CD4-positive, alpha-beta T cell treated with Interleukin-4 for 1 hour (primary cell): ENCODE measurements at regions not wholly inside any gene's neighbourhood (a gene's known extent, or its start where the extent isn't known, plus 50 kb on each side); places are given as distances from the start of the nearest gene placed in this dataset.
"Not testable (repeated sequence)": the region's sequence is repeated elsewhere in the genome, so short reads cannot be mapped to it uniquely, and the experiment has no call there.

Experiments
- DNase-seq, 2 donors: peaks; one replicate each; pipeline ENCODE4 v3.0.0-alpha.2; 2020 to 2022

DNA sequence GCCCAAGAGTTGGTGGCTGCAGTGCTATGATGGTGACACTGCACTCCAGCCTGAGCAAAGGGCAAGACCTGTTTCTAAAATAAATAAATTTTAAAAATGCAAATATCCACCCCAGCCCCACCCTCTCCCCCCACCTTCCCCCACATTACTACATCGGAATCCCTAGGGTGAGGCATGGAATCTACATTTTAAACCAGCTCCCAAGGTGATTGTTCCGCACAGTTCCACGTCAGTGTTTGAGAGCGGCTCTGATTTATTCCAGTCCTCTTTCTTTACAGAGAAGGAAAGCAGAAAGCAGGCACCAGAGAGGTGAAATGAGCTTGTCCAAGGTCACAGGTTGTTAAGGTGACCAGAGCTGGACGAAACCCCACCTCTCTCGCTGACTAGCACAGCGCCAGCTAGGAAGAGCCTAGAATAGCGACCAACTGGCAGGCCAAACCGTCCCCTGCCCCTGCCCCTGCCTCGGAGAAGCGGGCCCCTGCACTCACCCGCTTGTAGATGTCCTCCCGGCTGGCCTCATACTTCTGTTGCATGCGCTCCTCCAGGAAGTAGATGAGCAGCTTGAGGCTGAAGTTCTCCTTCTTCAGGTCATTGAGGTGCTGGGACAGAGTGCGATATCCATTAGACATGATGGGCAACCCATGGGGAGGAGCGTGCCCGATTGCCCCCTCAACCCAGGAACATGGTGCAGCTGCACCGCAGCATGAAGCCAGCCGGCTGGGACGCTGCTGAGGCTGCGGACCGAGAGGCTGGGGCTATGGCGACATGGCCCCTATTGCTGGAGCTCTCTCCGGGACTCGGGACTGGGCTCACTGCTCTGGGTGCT lies 103.7 kb upstream of the NBPF26 start:
- DNase-seq: not testable (repeated sequence)

DNA sequence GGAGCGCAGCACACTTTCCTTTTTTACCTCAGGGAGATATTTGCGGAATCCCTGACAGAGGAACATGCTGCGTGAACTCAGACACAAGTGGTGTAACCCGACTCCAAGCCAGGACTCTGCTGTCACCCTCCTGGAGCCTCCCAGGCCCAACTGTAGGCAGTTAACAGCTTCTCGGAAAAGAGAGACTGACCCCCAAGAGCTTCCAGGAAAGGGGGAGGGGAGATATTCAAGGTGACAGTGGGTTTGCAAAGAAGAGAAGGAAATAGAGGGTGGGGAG lies 103.1 kb upstream of the NBPF26 start:
- DNase-seq: not testable (repeated sequence)

DNA sequence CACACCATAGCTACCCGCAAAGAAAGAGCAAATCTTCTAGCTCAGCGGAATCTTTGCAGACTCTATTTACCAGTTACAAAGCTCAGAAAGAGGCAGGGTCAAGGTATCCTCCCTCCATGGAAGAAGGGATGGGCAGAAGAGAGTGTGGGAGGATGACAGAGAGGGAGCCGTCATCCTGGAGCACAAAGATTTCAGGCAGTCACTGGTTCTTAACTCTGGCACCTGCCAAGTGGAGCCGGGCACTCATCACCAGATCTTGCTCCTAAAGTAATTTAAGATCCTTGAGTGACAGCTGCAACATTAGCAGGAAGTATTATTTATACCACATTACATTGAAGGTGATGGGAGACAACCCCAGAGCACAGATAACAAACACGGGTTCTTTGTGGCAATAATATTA lies 102.5 kb upstream of the NBPF26 start:
- DNase-seq: not testable (repeated sequence)

DNA sequence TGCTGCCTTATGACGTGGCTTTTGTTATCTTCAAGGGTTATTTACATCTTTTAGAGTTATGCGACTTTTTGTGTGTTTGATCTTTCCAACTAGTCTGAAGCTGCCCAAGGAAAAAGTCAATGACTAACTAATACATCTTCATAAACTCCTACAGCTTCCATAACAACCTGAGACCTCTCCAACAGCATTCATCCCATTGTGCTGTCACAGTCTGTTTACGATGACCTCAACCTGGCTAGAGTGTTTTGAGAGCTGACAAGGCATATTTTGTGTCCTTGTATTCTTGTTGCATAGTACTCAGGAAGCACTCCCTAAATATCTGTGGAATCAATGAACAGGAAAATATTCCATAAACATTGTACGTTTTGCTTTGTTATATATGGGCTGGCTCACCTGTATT lies 100.2 kb upstream of the NBPF26 start:
- DNase-seq: not testable (repeated sequence)

DNA sequence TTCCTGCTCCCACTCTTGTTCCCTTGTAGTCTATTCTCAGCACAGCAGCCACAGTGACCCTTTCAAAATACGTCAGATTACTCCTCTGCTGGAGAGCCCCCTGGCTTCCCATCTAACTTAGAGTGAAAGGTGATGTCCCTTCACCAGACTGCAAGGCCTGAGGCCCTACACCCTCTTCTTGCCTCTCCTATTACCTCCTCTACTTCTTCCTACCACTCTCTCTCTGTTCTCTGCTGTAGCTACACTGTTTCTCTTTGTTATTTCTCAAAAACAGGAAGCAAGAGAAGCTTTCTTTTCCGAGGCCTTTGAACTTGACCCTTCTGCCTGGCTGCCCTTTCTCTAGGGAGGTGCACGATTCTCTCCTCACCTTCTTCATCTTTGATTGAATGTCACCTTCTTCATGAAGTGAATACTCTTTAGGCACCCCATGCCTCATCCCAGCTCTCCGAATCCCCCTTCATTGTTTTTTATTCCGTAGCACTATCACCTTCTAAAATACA lies 99.1 kb upstream of the NBPF26 start:
- not testable (repeated sequence) for DNase-seq

DNA sequence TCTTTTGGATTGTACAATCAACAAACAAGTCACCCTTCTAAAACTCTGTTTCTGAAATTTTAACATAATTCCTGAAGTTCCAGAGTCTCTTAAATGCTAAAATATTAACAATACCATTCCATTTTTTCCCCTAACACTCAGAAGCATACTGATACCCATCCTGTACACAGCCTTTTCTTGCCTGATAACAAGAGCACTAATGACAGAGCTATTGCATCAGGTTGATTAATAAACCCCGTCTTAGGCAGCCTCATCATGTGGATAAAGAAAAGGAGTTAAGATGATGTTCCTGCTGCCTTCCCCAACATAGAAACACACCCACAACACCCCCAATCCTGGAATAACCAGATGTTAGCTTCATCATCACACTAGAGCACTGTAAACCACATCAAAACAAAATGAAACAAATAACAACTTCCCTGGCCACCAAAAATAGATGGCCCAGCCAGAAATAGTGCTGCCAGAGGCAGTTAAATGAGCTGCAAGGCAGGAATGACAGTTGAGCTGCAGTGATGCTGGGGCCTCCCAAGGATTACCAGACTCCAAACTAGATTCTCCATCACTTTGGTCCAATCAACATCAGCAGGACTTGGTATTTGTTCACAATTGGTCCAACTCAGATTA lies 93.8 kb upstream of the NBPF26 start:
- DNase-seq: not testable (repeated sequence)

DNA sequence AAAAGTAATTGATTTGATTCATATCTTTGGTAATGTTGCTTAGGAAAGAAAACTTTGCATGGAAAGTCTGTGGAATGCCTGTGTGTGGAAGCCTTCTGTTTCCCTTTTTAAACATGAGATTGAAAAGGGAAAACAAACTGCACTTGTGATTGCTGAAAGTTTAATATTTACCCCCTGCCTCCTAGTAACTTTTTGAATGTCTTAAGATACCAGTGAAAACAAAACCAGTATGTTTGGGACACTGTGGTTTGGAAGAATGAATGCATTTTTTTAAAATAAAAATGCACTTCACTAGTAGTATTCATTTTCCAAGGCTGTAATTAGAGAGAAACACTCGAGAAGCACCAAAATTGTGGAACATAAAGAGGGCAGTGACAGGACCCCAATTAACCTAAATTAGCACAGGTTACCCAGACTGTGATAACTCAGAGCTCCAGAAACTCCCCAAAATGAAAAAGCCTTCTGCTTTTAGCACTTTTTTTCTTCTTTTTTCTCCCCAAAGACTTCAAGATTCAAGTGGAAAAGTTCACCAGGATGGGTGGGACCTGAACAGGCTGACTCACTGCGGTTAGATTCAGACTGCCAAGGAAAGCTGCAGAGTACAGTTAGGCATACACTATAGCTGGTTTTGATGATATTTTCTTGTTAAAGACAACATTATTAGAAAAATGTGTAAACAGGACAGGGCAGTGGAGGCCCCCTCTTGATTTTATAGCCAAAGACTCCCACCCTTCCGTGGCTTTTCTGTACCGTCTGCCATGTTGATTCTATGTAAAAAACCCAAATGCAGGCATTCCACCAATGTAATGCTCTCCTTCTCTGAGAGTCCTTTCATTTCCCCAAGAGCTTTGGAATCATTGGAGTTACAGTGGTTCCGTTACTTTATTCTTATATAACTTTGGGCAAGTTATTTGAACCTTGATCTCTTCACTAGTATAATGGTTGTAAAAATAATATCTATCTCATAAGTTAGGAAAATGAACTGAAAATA lies 88.6 kb upstream of the NBPF26 start:
- not testable (repeated sequence) for DNase-seq

DNA sequence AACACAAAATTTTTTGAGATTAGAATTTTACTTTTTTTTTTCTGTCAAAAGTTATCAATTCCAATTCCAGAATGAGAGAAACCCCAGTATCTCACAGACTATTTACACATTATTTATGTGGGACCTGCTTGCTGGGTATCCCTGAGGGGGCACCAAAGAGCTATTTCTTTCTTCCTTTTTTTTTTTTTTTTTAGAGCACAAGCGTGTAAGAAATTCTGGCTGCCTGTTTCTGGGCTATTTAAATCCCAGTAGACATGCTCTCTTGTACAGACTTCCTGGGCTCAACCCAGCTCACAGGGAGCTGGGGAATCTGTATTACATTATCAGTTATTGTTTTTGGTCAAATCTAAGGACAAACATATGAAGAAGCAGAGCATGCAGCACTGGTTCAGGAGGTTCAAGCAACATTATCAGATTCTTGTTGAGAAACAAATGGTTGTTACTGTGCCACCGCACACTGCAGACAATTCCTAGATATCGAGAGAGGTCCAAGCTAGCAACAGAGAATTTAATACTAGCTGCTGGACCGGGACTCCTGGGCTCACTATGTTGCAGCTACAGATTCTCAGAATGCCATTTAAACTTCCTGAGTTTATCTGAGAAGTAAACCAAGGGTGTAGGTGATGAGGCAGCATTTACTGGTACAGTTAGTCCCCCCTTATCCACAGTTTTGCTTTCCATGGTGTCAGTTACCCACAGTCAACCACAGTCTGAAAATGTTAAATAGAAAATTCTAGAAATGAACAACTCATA lies 83.3 kb upstream of the NBPF26 start:
- not testable (repeated sequence) for DNase-seq

DNA sequence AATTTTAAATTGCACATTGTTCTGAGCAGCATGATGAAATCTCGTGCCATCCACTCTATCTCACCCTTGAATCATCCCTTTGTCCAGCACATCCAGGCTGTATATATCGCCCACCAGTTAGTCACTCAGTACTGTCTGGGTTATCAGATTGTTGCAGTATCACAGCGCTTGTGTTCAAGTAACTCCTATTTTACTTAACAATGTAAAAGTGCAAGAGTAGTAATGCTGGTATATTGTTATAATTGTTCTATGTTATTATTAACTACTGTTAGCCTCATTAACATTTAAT lies 82.8 kb upstream of the NBPF26 start:
- not testable (repeated sequence) for DNase-seq

DNA sequence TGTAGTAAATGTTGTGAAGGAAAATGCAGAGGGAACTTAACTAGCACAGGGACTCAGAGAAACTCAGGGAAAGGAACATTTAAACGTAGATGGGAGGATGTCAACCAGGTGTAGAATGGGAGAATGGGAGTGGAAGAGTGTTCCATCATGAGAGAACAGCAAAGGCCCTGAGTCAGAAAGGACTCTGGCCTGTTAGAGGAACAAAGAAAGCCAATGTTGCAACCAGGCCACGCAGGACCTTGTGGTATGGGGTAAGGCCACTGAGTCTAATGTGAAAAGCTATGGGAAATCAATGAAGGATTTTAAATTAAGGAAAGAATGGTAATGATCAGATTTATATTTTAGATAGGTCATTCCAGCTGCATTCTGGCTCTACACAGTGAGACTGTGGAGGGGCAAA lies 76.6 kb upstream of the NBPF26 start:
- DNase-seq: not testable (repeated sequence)

DNA sequence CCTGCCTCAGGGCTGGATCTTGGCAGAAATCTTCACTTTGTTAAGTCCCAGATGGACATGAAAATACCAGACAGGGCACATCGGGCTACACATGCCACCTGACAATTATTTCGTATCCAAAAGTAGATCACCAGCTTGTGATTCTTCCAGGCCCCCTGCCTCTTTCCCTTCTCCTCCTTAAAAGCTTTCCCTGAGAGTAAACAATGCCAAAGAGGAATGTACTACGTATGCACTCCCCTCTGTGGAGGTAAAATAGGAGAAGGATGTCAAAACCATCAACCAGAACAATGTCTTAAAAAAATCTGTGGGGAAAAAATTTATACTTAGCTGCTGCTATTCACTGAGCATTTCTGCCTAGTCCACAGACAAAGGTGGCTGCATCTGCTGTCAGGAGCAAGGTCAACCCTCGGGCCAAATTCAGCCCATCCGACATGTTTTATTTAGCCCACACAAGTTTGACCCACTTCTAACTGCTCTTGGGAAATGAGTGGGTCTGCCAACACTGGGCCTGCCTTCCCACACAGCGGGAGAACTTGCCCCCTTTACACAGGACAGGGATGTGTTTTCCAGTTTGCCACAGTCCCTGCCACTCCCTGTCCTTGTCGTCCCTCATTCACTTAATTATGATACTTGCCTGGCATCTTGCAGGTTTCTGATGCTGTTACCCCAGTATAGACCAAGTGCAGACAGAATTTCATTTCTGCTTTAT lies 74.7 kb upstream of the NBPF26 start:
- not testable (repeated sequence) for DNase-seq

DNA sequence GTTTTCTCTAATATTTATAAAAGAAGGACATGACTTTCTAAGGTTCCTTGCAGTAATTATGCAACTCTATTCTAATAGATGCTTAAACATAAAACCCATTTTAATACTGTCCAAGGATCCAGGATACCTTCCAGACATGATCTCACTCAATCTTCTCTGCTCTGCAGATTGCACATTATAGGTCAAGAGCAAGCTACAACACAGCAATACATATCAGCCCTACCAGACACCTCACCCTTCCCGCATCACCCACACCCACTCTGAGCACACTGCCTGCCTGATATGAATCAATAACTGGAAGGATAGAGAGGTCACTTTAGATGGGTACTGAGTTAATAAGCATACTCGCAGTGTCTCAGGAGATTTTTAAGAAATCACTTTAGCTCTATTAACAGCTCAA lies 74.0 kb upstream of the NBPF26 start:
- not testable (repeated sequence) for DNase-seq

DNA sequence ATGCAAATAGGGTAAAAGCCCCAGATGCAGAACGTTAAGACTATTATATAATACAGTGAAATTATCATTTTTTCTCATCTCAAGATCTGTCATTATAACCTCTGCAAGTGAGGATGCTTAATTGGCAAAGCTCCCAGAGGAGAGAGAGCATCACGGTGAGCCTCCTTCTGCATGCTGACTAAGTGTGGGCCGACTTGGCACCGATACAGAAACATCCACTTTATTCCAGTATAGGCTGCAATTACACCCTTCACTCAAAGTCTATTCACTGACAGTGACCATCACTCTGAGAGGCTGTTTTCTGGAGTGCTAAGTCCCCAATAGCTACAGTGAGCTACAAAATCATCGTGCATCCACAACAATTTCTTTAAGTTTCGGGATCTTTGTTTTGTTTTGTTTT lies 69.6 kb upstream of the NBPF26 start:
- DNase-seq: not testable (repeated sequence)

DNA sequence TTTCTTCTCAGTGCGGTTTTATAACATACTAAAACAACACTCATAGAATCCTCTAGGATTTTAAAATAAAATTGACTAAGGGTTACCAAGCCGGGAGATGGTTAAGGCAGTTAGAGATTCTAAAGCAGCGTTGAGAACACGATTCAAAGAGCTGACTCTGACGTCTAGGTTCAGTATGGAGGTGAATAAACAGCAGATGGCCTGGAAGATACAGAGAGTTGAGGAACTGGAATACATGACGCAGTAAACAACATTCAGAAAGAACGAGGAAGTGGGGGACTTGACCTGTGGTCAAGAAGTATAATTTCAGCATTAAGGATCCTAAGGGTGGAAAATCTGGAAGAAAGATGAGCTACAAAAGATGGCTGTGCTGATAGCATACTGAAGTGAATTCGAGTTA lies 68.4 kb upstream of the NBPF26 start:
- DNase-seq: not testable (repeated sequence)

DNA sequence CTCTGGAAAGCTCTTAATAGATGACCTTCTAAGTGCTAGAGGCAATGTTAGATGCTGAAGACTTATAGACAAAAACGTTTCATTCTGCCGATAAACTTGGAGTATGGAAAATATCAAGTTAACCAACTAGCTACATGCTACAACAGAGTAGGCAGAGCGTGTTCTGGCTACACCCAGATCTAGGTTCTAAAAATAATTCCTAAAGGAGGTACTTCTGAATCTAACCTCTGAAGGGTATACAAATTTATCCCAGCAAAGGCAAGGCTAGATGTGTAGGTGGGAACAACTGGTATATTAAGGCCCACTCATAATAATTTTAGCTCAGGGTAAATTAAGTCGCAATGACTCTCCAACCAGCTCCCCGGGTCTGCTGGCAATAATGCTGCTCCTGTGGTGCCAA lies 67.6 kb upstream of the NBPF26 start:
- not testable (repeated sequence) for DNase-seq

DNA sequence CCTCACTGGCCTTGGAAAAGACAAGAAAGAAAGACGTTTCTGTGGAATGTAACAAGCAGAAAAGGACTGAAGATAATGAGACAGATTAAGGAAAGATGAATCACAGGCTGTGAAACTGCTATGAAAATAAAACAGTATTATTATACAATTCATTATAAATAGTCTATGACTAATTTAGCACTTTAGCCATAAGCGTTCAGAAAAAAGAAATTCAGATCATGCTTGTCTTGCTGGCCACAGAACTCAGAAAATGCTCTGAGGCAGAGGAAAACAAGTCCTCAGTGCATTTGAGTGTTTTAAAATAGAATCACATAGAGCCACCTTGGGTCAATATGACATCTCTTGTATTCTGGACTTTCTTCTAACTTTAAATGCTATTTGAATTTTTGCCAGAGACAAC lies 65.9 kb upstream of the NBPF26 start:
- DNase-seq: not testable (repeated sequence)

DNA sequence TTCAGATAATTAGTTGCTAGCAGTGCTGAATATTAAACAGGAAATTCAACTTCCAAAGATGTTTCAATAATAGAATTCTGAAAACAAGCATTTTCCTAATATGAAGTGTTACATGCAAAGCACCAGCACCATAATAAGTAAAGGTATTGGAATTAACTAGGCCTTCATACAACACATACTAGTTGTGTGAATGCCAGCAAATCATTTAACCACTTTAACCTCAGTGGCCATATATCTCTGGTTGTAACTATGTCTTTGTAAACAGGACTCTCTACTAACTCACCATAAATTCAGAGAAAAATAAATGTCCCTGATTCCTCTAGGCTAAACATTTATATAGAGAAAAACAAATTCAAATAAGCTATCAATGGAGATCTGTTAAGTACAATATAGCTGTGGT lies 65.1 kb upstream of the NBPF26 start:
- not testable (repeated sequence) for DNase-seq

DNA sequence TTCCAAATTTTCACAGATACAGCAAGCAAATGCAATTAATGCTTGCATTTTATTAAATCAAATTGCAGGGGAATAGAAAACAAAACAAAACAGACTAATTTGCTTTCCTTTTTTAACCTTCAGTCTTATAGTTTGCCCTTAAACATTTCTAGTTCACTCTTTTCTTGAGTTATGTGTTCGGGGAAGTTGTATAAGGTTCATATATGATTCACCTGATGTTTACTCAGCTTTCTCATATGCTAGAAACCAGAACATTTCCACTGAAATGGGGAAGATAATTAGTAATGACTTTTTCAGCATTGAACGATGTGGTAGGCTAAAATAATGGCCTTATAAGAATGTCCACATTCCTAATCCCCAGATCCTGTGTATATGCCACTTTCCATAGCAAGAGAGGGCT lies 64.6 kb upstream of the NBPF26 start:
- DNase-seq: not testable (repeated sequence)

DNA sequence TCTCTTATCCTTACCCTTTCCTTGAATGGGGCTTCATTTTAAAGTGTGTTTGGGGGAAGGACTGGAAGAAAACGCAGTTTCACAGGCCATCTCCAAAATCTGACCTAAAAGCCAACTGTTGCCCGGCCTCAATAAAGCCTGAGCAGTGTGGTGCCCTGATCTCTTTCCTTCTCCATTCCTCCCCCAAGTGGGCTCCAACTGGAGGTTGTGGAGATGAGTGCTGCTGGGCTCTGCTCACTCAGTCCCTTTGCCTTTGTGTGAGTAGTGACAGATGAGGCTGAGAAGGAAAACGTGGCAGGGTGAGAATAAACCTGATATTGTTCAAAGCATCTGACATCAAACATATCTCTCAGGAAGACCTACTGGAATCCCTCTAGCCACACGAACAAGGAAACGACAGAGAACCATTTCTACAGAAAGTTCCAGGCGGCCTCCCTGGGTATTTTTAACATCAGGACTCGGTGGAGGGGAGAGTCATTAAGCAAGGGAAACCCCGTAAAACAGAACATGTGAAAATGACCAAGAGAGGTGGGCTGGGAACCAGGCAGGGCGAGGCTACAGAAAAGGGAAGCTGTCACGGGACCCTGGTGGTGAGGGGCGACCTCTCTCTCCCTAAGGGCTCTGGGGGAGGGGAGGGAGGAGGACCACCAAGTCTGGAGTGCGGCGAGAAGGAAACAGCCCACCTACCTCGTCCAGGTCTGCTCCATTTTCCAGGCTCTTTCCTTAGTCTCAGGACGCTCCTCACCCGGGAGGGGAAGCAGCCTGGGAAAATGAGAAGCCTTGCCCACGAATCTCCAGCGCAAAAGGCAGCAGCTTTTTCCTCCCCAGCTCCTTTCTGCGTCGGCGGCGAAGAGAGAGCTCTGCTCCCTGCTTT lies 59.1 kb upstream of the NBPF26 start:
- DNase-seq: not testable (repeated sequence)

DNA sequence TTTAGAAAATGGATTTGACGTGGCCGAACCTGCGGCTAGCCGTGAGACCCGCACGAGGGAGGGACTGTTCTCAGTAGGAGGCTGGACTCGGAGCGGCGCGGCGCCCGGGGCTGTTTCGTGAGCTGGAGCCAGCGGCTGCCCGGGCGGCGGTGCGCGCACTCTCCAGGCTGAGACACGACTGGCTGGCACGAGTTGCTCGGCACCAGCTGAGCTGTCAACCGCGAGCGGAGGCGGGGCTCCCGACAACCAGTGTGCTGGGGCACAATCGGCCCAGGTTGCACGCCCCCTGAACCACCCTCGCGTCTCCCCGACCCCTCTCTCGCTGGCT lies 58.5 kb upstream of the NBPF26 start:
- peak; percentile 1 to 10 for DNase-seq

DNA sequence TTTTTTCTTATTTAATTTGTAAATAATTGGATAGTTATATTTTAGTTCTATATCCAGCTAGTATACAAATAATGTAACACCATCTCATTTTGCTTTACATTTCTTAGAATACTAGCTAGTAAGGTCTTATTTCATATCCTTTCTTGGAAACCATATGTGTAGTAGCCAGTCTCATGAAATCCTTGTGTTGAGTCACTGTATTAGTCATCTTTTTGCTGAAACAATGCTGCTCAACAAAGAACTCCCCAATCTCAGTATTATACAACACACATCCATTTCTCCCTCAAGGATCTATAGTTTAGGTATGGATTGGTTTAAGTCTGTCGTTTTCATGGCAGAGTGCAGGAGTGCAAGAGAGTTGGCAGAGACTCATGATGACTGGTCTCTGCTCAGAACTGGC lies 55.6 kb upstream of the NBPF26 start:
- DNase-seq: not testable (repeated sequence)
